ENCODE measurements at regions not wholly inside any gene's neighbourhood (a gene's known extent, or its start where the extent isn't known, plus 50 kb on each side); places are given as distances from the start of the nearest gene placed in this dataset.

DNA sequence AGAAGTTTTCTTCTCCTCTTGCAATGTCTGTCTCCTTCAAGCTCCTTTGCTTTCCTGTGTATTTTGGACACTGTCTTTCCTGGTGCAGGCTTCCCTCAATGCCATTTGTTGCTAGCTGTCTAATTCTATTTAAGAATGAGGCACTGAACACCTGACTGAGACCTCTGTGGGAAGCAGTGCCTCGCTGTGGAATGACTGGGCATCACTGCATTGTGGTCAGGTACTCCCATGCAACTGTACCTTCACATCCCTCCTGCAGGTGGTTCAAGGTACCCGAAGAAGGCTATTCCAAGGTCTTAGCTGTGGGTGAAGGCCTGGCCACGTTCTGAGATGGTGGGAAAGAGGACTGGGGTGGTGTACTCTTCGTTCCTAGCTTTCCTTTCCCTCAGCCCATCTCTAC lies 152.8 kb upstream of the CTAGE1 start:
- Histone ChIP-seq H3K9me3 (no peaks in the 10 kb centered on the region), H3K4me1 (peaks cover 7% of the 10 kb centered on the region), H3K4me3 (ENCODE audit: low read depth, low read length) (no peak overlapping the region), H3K27me3 (no peaks in the 10 kb centered on the region), H3K36me3 (no peaks in the 10 kb centered on the region)
- no peak for DNase-seq
- TF ChIP-seq, protein P1, sequence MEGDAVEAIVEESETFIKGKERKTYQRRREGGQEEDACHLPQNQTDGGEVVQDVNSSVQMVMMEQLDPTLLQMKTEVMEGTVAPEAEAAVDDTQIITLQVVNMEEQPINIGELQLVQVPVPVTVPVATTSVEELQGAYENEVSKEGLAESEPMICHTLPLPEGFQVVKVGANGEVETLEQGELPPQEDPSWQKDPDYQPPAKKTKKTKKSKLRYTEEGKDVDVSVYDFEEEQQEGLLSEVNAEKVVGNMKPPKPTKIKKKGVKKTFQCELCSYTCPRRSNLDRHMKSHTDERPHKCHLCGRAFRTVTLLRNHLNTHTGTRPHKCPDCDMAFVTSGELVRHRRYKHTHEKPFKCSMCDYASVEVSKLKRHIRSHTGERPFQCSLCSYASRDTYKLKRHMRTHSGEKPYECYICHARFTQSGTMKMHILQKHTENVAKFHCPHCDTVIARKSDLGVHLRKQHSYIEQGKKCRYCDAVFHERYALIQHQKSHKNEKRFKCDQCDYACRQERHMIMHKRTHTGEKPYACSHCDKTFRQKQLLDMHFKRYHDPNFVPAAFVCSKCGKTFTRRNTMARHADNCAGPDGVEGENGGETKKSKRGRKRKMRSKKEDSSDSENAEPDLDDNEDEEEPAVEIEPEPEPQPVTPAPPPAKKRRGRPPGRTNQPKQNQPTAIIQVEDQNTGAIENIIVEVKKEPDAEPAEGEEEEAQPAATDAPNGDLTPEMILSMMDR (IDR thresholded peaks at IDR 0.05; ENCODE audit: low read depth, low read length): no peak

DNA sequence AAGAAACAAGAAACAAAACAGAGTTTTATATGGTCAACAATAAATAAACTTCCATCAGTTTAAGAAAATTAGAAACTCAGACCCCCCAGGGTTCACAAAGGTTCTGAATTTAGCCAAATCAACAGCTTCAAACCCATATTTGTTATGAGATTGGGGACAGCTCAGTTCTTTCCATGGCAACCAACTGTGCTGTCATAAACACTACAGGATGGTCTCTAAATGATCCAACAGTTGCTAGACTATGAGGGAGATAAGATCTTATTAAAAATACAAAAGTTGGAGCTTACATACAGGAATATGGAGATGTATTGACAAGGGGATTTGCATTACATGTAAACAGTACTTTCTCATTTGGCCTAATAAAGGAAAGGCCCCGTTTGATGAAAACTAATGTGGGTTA lies 154.6 kb upstream of the CTAGE1 start:
- TF ChIP-seq, protein P1 (IDR thresholded peaks at IDR 0.05; ENCODE audit: low read depth, low read length): no peak
- no peak for DNase-seq
- Histone ChIP-seq H3K36me3 (no peaks in the 10 kb centered on the region), H3K9me3 (no peaks in the 10 kb centered on the region), H3K4me1 (no peaks in the 10 kb centered on the region), H3K4me3 (ENCODE audit: low read depth, low read length) (no peak overlapping the region), H3K27me3 (no peaks in the 10 kb centered on the region)

DNA sequence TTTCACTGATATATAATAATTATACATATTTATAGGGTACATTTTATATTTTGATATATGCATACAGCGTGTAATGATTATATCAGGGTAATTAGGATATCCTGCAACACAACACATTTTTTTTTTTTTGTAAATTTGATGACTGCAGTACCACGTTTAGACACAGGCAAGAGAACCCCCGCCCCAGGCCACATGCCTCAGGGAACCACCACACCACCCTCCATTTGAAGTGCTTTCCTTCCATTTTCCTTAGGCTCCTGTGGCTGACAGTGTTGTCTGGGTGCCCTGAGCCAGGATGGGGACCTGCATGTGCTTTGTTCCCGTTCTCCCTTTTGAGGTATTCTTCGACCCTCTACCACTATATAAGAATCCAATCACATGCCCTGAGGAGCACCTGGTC lies 161.6 kb upstream of the CTAGE1 start:
- DNase-seq: no peak
- Histone ChIP-seq H3K4me3 (ENCODE audit: low read depth, low read length) (no peak overlapping the region), H3K27me3 (no peaks in the 10 kb centered on the region), H3K9me3 (no peaks in the 10 kb centered on the region), H3K4me1 (no peaks in the 10 kb centered on the region), H3K36me3 (no peaks in the 10 kb centered on the region)
- TF ChIP-seq, protein P1 (IDR thresholded peaks at IDR 0.05; ENCODE audit: low read depth, low read length): no peak

DNA sequence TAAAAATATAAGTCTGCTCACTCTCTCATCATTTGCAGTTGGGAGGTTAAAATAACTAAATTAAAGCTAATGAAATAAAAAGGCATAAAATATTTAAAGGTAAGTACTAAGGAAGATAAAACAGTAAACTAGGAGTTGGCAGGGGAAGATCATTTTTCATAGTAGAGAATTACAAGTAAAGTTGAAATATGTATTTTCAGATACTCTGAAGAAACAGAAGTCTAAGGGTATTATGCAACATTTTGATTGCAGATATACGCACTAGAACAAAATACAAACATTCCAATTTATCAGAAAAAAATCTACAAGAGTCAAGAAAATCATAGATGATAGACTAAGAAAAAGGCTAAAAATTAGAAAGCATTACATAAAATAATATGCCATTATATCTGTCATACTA lies 167.6 kb upstream of the CTAGE1 start:
- no peak overlapping the region for H3K4me3 ChIP-seq (ENCODE audit: low read depth, low read length)
- no peak for DNase-seq
- TF ChIP-seq, protein P1 (IDR thresholded peaks at IDR 0.05; ENCODE audit: low read depth, low read length): no peak
- no peaks in the 10 kb centered on the region for H3K9me3 ChIP-seq
- no peaks in the 10 kb centered on the region for H3K36me3 ChIP-seq
- H3K4me1 ChIP-seq: no peaks in the 10 kb centered on the region
- no peaks in the 10 kb centered on the region for H3K27me3 ChIP-seq

DNA sequence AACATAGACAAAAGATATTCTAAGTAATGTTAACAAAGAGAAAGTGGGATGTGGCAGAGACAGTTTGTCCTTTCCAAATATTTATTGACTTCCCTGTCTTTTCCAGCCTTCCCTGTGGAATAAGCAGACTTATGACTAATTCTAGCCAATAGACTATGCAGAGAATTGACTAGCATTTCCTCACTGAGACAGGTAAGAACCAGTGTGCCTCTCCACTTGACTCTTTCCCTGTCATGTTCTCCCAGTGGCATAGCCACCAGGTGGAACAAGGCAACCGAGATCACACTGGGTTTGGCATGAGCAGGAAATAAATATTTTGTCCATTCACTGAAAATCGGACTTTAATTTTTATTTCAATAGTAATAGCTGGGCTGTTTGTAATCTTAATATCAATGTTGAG lies 168.1 kb upstream of the CTAGE1 start:
- TF ChIP-seq, protein P1 (IDR thresholded peaks at IDR 0.05; ENCODE audit: low read depth, low read length): no peak

DNA sequence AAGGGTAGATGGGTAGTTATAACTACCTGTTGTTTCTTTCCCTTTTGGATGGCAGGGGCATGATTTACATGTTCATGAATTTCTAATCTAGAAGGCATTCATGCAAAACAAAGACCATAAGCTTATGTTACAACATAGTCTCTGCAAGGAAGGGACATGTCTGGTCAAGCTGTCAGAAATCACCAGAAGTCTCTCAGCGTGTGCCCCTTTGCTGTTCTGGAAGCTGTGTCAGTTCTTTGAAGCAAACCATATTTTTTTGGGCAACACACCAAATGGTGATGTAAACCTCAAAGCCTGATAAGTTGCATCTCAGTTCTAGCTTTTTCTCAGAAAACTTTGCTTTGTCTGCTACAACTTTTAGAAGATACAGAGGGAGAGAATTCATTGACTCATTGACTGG lies 173.5 kb upstream of the CTAGE1 start:
- H3K4me1 ChIP-seq: no peaks in the 10 kb centered on the region
- no peak overlapping the region for H3K4me3 ChIP-seq (ENCODE audit: low read depth, low read length)
- DNase-seq: no peak
- no peaks in the 10 kb centered on the region for H3K9me3 ChIP-seq
- H3K36me3 ChIP-seq: no peaks in the 10 kb centered on the region
- TF ChIP-seq, protein P1 (IDR thresholded peaks at IDR 0.05; ENCODE audit: low read depth, low read length): no peak
- H3K27me3 ChIP-seq: no peaks in the 10 kb centered on the region

More for the DNA sequence above, 168.1 kb upstream of the CTAGE1 start:
- H3K4me1 ChIP-seq: no peaks in the 10 kb centered on the region
- no peaks in the 10 kb centered on the region for H3K9me3 ChIP-seq
- H3K36me3 ChIP-seq: no peaks in the 10 kb centered on the region
- DNase-seq: no peak
- no peaks in the 10 kb centered on the region for H3K27me3 ChIP-seq
- no peak overlapping the region for H3K4me3 ChIP-seq (ENCODE audit: low read depth, low read length)

All from BE2C (cell line).